ENCODE measurements at regions not wholly inside any gene's neighbourhood (a gene's known extent, or its start where the extent isn't known, plus 50 kb on each side); places are given as distances from the start of the nearest gene placed in this dataset.

DNA sequence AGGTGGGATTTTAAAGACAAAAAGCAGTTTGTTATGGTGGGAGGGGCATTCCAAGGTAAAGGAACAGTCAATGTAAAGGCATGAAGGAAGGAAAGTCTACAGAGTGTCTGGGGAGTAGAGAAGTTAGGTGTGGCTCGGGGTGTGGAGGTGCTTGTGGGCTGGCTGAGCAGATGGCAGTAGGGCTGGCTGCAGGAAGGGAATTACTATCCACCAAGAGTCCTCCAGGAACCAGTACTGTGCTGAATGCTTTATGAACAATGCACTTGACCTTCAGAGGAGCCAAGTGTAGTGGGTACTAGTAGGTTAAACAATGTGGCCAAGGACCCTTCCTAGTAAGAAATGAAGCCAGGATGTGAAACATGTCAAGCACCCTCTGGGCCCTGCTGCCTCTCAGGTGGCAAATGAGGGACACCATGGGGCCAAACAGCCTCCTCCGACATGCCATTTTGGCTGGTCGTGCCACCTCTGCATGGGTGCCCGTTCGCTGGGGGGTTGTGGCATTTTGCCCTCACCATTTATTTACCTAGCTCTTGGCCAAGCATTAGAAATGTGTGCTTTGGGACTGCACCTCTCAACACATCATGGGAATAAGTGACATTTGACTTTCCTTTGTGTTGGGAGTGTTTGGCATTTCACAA is 123.6 kb upstream of the TENM4 start:
- H3K9ac ChIP-seq (ENCODE audit: low read length in 3 of 3): no peak overlapping the region
- intact Hi-C loops (cut with DNase I): no loop called here
- H3K4me3 ChIP-seq (ENCODE audit: low read length in 3 of 3): no peak overlapping the region
- no peaks in the 10 kb centered on the region for H3K27me3 ChIP-seq (ENCODE audit: control insufficient read depth, insufficient read depth, low read length)
- H3K27ac ChIP-seq (ENCODE audit: low read depth in 2 of 2, low read length in 2 of 2): no peak overlapping the region
- FAIRE-seq (no peak), DNase-seq (no peak)
- H3K4me1 ChIP-seq (ENCODE audit: control insufficient read depth in 2 of 3, insufficient read depth in 2 of 3, low read depth in 1 of 3, low read length in 3 of 3): no peaks in the 10 kb centered on the region
- TF ChIP-seq, protein P1, sequence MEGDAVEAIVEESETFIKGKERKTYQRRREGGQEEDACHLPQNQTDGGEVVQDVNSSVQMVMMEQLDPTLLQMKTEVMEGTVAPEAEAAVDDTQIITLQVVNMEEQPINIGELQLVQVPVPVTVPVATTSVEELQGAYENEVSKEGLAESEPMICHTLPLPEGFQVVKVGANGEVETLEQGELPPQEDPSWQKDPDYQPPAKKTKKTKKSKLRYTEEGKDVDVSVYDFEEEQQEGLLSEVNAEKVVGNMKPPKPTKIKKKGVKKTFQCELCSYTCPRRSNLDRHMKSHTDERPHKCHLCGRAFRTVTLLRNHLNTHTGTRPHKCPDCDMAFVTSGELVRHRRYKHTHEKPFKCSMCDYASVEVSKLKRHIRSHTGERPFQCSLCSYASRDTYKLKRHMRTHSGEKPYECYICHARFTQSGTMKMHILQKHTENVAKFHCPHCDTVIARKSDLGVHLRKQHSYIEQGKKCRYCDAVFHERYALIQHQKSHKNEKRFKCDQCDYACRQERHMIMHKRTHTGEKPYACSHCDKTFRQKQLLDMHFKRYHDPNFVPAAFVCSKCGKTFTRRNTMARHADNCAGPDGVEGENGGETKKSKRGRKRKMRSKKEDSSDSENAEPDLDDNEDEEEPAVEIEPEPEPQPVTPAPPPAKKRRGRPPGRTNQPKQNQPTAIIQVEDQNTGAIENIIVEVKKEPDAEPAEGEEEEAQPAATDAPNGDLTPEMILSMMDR (IDR thresholded peaks at IDR 0.05; ENCODE audit: borderline replicate concordance, extremely low read depth, insufficient read depth): no peak
- H3K36me3 ChIP-seq (ENCODE audit: control insufficient read depth in 2 of 3, insufficient read depth in 3 of 3, low read length in 3 of 3): no peaks in the 10 kb centered on the region
- H3K9me3 ChIP-seq (ENCODE audit: control insufficient read depth in 2 of 3, insufficient read depth in 1 of 3, low read length in 3 of 3): no peaks in the 10 kb centered on the region

DNA sequence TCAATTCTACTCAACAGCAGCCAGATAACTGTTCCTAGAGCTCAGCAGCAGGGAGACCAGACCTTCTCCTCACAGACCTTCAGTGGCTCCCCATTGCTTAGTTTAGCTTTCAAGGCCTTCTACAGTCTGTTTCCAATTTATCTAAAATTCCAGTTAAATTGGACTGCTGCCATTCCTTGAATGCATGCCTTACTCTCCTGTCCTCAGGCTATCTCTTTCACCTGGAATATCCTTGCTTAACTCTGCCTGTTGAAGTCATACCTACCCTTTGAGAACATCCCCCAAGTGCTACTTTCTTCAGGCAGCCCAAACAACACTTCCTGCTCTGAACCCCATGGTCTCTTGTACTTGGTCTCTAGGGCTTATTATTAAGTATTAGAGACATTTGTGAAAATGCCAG is 120.7 kb upstream of the TENM4 start:
- H3K27ac ChIP-seq (ENCODE audit: low read depth in 2 of 2, low read length in 2 of 2): no peak overlapping the region
- no peaks in the 10 kb centered on the region for H3K9me3 ChIP-seq (ENCODE audit: control insufficient read depth in 2 of 3, insufficient read depth in 1 of 3, low read length in 3 of 3)
- DNase-seq: no peak
- FAIRE-seq: no peak
- H3K9ac ChIP-seq (ENCODE audit: low read length in 3 of 3): no peak overlapping the region
- TF ChIP-seq, protein P1 (IDR thresholded peaks at IDR 0.05; ENCODE audit: borderline replicate concordance, extremely low read depth, insufficient read depth): no peak
- H3K27me3 ChIP-seq (ENCODE audit: control insufficient read depth, insufficient read depth, low read length): no peaks in the 10 kb centered on the region
- no peaks in the 10 kb centered on the region for H3K4me1 ChIP-seq (ENCODE audit: control insufficient read depth in 2 of 3, insufficient read depth in 2 of 3, low read depth in 1 of 3, low read length in 3 of 3)
- H3K4me3 ChIP-seq (ENCODE audit: low read length in 3 of 3): no peak overlapping the region
- intact Hi-C loops (cut with DNase I): no loop called here
- H3K36me3 ChIP-seq (ENCODE audit: control insufficient read depth in 2 of 3, insufficient read depth in 3 of 3, low read length in 3 of 3): no peaks in the 10 kb centered on the region

DNA sequence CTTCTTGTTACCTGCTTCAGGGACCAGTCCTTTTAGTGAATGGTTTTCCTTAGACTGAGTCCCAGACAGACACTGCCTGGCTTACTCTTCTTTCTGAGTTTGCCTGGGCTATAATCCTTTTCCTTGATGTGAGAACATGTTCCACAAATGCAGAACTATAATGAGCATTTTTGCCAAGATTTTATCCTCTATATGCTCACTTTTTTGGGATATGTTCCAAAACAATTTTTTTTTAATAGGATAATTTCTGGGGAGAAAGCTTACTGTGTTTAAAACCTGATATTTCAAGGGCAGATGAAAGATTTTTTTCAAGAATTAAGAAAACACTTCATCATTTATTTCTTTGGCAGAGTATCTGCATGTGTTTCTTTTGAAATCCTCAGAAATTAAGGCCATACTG is 110.0 kb upstream of the TENM4 start:
- Histone ChIP-seq H3K9me3 (ENCODE audit: control insufficient read depth in 2 of 3, insufficient read depth in 1 of 3, low read length in 3 of 3) (no peaks in the 10 kb centered on the region), H3K27me3 (ENCODE audit: control insufficient read depth, insufficient read depth, low read length) (no peaks in the 10 kb centered on the region), H3K36me3 (ENCODE audit: control insufficient read depth in 2 of 3, insufficient read depth in 3 of 3, low read length in 3 of 3) (no peaks in the 10 kb centered on the region), H3K9ac (ENCODE audit: low read length in 3 of 3) (no peak overlapping the region), H3K4me1 (ENCODE audit: control insufficient read depth in 2 of 3, insufficient read depth in 2 of 3, low read depth in 1 of 3, low read length in 3 of 3) (no peaks in the 10 kb centered on the region), H3K27ac (ENCODE audit: low read depth in 2 of 2, low read length in 2 of 2) (no peak overlapping the region), H3K4me3 (ENCODE audit: low read length in 3 of 3) (no peak overlapping the region)
- TF ChIP-seq, protein P1 (IDR thresholded peaks at IDR 0.05; ENCODE audit: borderline replicate concordance, extremely low read depth, insufficient read depth): no peak
- no peak for DNase-seq
- no peak for FAIRE-seq
- intact Hi-C loops (cut with DNase I): no loop called here

GRCh38 chr11:79547256-79547655 is 106.4 kb upstream of the TENM4 start:
- H3K4me1 ChIP-seq (ENCODE audit: control insufficient read depth in 2 of 3, insufficient read depth in 2 of 3, low read depth in 1 of 3, low read length in 3 of 3): no peaks in the 10 kb centered on the region
- no peak for DNase-seq
- no peak for FAIRE-seq
- TF ChIP-seq, protein P1 (IDR thresholded peaks at IDR 0.05; ENCODE audit: borderline replicate concordance, extremely low read depth, insufficient read depth): no peak
- H3K9me3 ChIP-seq (ENCODE audit: control insufficient read depth in 2 of 3, insufficient read depth in 1 of 3, low read length in 3 of 3): no peaks in the 10 kb centered on the region
- H3K36me3 ChIP-seq (ENCODE audit: control insufficient read depth in 2 of 3, insufficient read depth in 3 of 3, low read length in 3 of 3): no peaks in the 10 kb centered on the region
- H3K27me3 ChIP-seq (ENCODE audit: control insufficient read depth, insufficient read depth, low read length): no peaks in the 10 kb centered on the region
- no peak overlapping the region for H3K9ac ChIP-seq (ENCODE audit: low read length in 3 of 3)
- H3K27ac ChIP-seq (ENCODE audit: low read depth in 2 of 2, low read length in 2 of 2): no peak overlapping the region
- intact Hi-C loops (cut with DNase I): no loop called here
- no peak overlapping the region for H3K4me3 ChIP-seq (ENCODE audit: low read length in 3 of 3)
